ENCODE measurements at regions not wholly inside any gene's neighbourhood (a gene's known extent, or its start where the extent isn't known, plus 50 kb on each side); places are given as distances from the start of the nearest gene placed in this dataset.

DNA sequence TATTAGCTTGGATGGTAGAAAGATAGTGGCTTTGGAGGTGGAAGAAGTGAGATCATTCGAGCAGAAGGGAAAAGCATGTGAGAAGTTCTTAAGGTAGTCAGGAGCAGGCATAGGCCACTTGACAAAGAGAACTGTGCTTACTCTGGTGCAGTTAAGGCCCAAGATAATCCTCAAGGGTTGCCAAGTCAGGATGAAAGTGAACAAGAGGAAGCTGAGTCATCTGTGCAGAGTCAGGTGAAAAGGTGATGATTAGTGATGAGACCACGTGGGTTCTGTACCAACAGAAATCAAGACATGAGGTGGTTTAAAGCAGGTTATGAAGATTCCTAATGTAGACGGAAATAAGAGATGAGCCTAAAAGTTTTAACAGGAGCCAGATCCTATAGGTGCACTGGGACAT lies 369.8 kb downstream of the DTHD1 start:
- no peak for TF ChIP-seq CTCF (IDR thresholded peaks at IDR 0.05)
- H3K36me3 ChIP-seq = no peaks in the 10 kb centered on the region
- H3K27ac ChIP-seq = no peak overlapping the region
- ATAC-seq (ENCODE audit: insufficient number of reproducible peaks, low FRiP score, low read depth) (no peak), DNase-seq (ENCODE audit: low spot score) (no peak)
- H3K27me3 ChIP-seq (replicated peaks; ENCODE audit: insufficient read depth) = no peaks in the 10 kb centered on the region
- H3K9me3 ChIP-seq = no peaks in the 10 kb centered on the region
- H3K4me3 ChIP-seq = no peak overlapping the region
- no peaks in the 10 kb centered on the region for H3K4me1 ChIP-seq (ENCODE audit: control insufficient read depth in 1 of 2, low read depth in 2 of 2)

- ATAC-seq (ENCODE audit: insufficient number of reproducible peaks, low FRiP score, low read depth) (no peak), DNase-seq (ENCODE audit: low spot score) (no peak)
- TF ChIP-seq CTCF (IDR thresholded peaks at IDR 0.05) = no peak
- H3K27ac ChIP-seq = no peak overlapping the region
- H3K4me3 ChIP-seq = no peak overlapping the region
- H3K4me1 ChIP-seq (ENCODE audit: control insufficient read depth in 1 of 2, low read depth in 2 of 2) = no peaks in the 10 kb centered on the region
- no peaks in the 10 kb centered on the region for H3K36me3 ChIP-seq
- H3K9me3 ChIP-seq = no peaks in the 10 kb centered on the region
- H3K27me3 ChIP-seq (replicated peaks; ENCODE audit: insufficient read depth) = no peaks in the 10 kb centered on the region
These were observed 371.4 kb downstream of the DTHD1 start for GRCh38 chr4:36652857-36653256.

DNA sequence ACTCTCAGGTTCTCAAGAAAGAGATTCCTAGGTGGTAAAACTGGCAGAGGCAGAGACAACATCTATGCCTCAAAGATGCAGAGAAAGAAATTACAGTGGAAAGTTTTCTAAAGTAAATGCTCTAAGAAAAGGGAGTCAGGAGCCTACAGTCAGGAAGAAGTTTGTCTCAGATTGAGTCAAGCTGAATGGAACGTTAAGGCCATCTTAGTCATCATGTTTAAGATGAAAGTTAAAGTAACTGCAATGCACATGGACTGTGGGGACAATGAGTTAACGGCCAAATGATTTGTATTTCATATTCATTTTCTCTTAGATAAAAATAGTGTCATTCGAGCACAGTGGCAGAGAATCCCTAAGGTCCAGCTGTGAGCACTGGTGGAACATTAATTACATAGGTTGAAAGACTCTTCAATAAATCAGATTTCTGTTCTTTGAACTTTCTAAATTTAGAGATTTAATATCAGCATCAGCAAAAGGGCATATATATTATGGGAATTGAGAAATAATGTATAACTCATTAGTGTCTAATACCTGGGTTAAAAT lies 384.6 kb downstream of the DTHD1 start:
- no peak for DNase-seq (ENCODE audit: low spot score)
- Histone ChIP-seq H3K4me3 (no peak overlapping the region), H3K36me3 (no peaks in the 10 kb centered on the region), H3K27ac (no peak overlapping the region), H3K27me3 (replicated peaks; ENCODE audit: insufficient read depth) (no peaks in the 10 kb centered on the region), H3K9me3 (no peaks in the 10 kb centered on the region), H3K4me1 (ENCODE audit: control insufficient read depth in 1 of 2, low read depth in 2 of 2) (no peaks in the 10 kb centered on the region)
- no peak for TF ChIP-seq CTCF (IDR thresholded peaks at IDR 0.05)
- ATAC-seq (ENCODE audit: insufficient number of reproducible peaks, low FRiP score, low read depth) = no peak

DNA sequence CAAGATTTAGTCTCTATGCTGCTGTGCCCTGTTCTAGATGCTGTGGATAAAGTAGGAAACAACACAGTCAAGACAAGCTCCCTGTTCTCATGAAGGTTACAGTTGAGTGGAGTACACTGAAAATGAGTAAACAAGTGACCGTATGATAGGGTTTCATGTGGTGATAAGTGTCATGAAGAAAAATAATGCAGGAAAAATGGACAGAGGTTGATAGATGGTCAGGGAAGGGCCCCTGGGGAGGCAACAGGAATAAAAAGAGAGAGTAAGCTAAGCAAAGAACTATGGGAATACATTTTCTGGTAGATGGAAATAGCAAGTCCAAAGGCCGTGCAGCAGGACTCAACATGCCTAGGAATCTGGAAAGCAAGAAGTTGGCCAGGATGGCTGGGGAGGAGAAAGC lies 394.0 kb downstream of the DTHD1 start:
- H3K27ac ChIP-seq = no peak overlapping the region
- H3K4me3 ChIP-seq = no peak overlapping the region
- H3K4me1 ChIP-seq (ENCODE audit: control insufficient read depth in 1 of 2, low read depth in 2 of 2) = no peaks in the 10 kb centered on the region
- no peak for TF ChIP-seq CTCF (IDR thresholded peaks at IDR 0.05)
- no peaks in the 10 kb centered on the region for H3K9me3 ChIP-seq
- no peaks in the 10 kb centered on the region for H3K27me3 ChIP-seq (replicated peaks; ENCODE audit: insufficient read depth)
- no peak for ATAC-seq (ENCODE audit: insufficient number of reproducible peaks, low FRiP score, low read depth)
- H3K36me3 ChIP-seq = no peaks in the 10 kb centered on the region
- no peak for DNase-seq (ENCODE audit: low spot score)

- Histone ChIP-seq H3K4me3 (no peak overlapping the region), H3K4me1 (ENCODE audit: control insufficient read depth in 1 of 2, low read depth in 2 of 2) (no peaks in the 10 kb centered on the region), H3K36me3 (no peaks in the 10 kb centered on the region), H3K9me3 (no peaks in the 10 kb centered on the region), H3K27me3 (replicated peaks; ENCODE audit: insufficient read depth) (no peaks in the 10 kb centered on the region), H3K27ac (no peak overlapping the region)
- ATAC-seq (ENCODE audit: insufficient number of reproducible peaks, low FRiP score, low read depth) (no peak), DNase-seq (ENCODE audit: low spot score) (no peak)
- TF ChIP-seq CTCF (IDR thresholded peaks at IDR 0.05) = no peak
These were observed 395.0 kb downstream of the DTHD1 start for GRCh38 chr4:36676139-36677050.
